ENCODE measurements at regions not wholly inside any gene's neighbourhood (a gene's known extent, or its start where the extent isn't known, plus 50 kb on each side); places are given as distances from the start of the nearest gene placed in this dataset.
A peak's percentile ranks its signal among the peaks of the same experiment; 100 is the strongest.

GRCh38 chr1:198436276-198436675 lies 104.2 kb downstream of the ATP6V1G3 start:
- intact Hi-C loops (cut with micrococcal nuclease) = no loop called here
- TF ChIP-seq YY1 (IDR thresholded peaks at IDR 0.05; ENCODE audit: extremely low read depth, insufficient replicate concordance, low read depth, low read length) (no peak), ELF1 (IDR thresholded peaks at IDR 0.05; ENCODE audit: borderline replicate concordance, low read depth) (no peak), POLR2AphosphoS5 (IDR thresholded peaks at IDR 0.05; ENCODE audit: low read depth, low read length) (no peak), SRF (IDR thresholded peaks at IDR 0.05; ENCODE audit: low read depth) (no peak), SIN3A (IDR thresholded peaks at IDR 0.05; ENCODE audit: low read depth) (no peak), POLR2A (IDR thresholded peaks at IDR 0.05; ENCODE audit: borderline replicate concordance, extremely low read depth, insufficient read depth, insufficient read length) (no peak), RAD21 (IDR thresholded peaks at IDR 0.05; ENCODE audit: low read depth) (no peak), TCF7L2 (IDR thresholded peaks at IDR 0.05; ENCODE audit: borderline replicate concordance, extremely low read depth, insufficient read depth, insufficient read length) (no peak), ZNF274 (IDR thresholded peaks at IDR 0.05; ENCODE audit: low read depth, low read length) (no peak), EZH2phosphoT487 (IDR thresholded peaks at IDR 0.05; ENCODE audit: borderline replicate concordance) (no peak), SP1 (IDR thresholded peaks at IDR 0.05; ENCODE audit: low read depth) (no peak), JUND (IDR thresholded peaks at IDR 0.05) (no peak), EZH2 (IDR thresholded peaks at IDR 0.05) (no peak)
- Histone ChIP-seq H4K20me1 (ENCODE audit: insufficient read depth) (no peaks in the 10 kb centered on the region), H3K79me2 (ENCODE audit: insufficient read depth, low read length) (no peaks in the 10 kb centered on the region), H2AFZ (ENCODE audit: low read depth, low read length, poor library complexity, severe bottlenecking) (peak overlapping the region; percentile 66), H3K4me1 (ENCODE audit: control insufficient read depth in 1 of 2, insufficient read depth in 2 of 2, low read length in 2 of 2) (no peaks in the 10 kb centered on the region), H3K36me3 (ENCODE audit: control insufficient read depth in 1 of 2, insufficient read depth in 2 of 2, low read length in 2 of 2) (no peaks in the 10 kb centered on the region), H3K9me2 (ENCODE audit: insufficient read depth) (peaks cover 2% of the 10 kb centered on the region; the same call in 1 of the 2 replicates), H3K4me2 (ENCODE audit: low read length) (no peak overlapping the region), H3K27me3 (ENCODE audit: insufficient read depth, low read length) (no peaks in the 10 kb centered on the region), H3K9ac (ENCODE audit: low read length) (no peak overlapping the region), H3K4me3 (replicated peaks in 1 of 2; ENCODE audit: low read depth in 1 of 2, low read length in 2 of 2) (no peak overlapping the region), H3K9me3 (ENCODE audit: control insufficient read depth in 1 of 2, insufficient read depth in 1 of 2, low read depth in 1 of 2, low read length in 2 of 2) (peaks cover 0 to 4% of the 10 kb centered on the region in 2 experiments; a peak in 2 of 4 replicates), H3K27ac (ENCODE audit: low read depth, low read length) (no peak overlapping the region)
- ChIA-PET RAD21 (ENCODE audit: low non-redundant PET in 1 of 2, low total read pairs in 2 of 2, uncharacterized antibody in 2 of 2, unreplicated experiment in 2 of 2) (no interaction called here), CTCF (no interaction called here), POLR2A (no interaction called here)
- DNase-seq (ENCODE audit: low read depth, low spot score) (no peak), ATAC-seq (no peak)
- BruUV-seq (replicated peaks) = no TSS peak

- DNase-seq (ENCODE audit: low read depth, low spot score) (no peak), ATAC-seq (no peak)
- ChIA-PET POLR2A (no interaction called here), CTCF (no interaction called here), RAD21 (ENCODE audit: low non-redundant PET in 1 of 2, low total read pairs in 2 of 2, uncharacterized antibody in 2 of 2, unreplicated experiment in 2 of 2) (no interaction called here)
- no peaks in the 10 kb centered on the region for H3K36me3 ChIP-seq (ENCODE audit: control insufficient read depth in 1 of 2, insufficient read depth in 2 of 2, low read length in 2 of 2)
- no peak overlapping the region for H3K9ac ChIP-seq (ENCODE audit: low read length)
- BruUV-seq (replicated peaks) = no TSS peak
- no peak overlapping the region for H3K4me2 ChIP-seq (ENCODE audit: low read length)
- H3K4me3 ChIP-seq (replicated peaks in 1 of 2; ENCODE audit: low read depth in 1 of 2, low read length in 2 of 2) = no peak overlapping the region
- intact Hi-C loops (cut with micrococcal nuclease) = no loop called here
- H3K4me1 ChIP-seq (ENCODE audit: control insufficient read depth in 1 of 2, insufficient read depth in 2 of 2, low read length in 2 of 2) = no peaks in the 10 kb centered on the region
- no peak overlapping the region for H2AFZ ChIP-seq (ENCODE audit: low read depth, low read length, poor library complexity, severe bottlenecking)
- H3K9me2 ChIP-seq (ENCODE audit: insufficient read depth) = peaks cover 2% of the 10 kb centered on the region; the same call in 1 of the 2 replicates
- no peaks in the 10 kb centered on the region for H4K20me1 ChIP-seq (ENCODE audit: insufficient read depth)
- H3K79me2 ChIP-seq (ENCODE audit: insufficient read depth, low read length) = no peaks in the 10 kb centered on the region
- H3K27ac ChIP-seq (ENCODE audit: low read depth, low read length) = no peak overlapping the region
- peaks cover 0 to 4% of the 10 kb centered on the region in 2 experiments; a peak in 2 of 4 replicates for H3K9me3 ChIP-seq (ENCODE audit: control insufficient read depth in 1 of 2, insufficient read depth in 1 of 2, low read depth in 1 of 2, low read length in 2 of 2)
- no peak for TF ChIP-seq ELF1 (IDR thresholded peaks at IDR 0.05; ENCODE audit: borderline replicate concordance, low read depth)
- TF ChIP-seq REST (IDR thresholded peaks at IDR 0.05; ENCODE audit: low read depth) = no peak
- TF ChIP-seq RAD21 (IDR thresholded peaks at IDR 0.05; ENCODE audit: low read depth) = no peak
- no peak for TF ChIP-seq EGR1 (IDR thresholded peaks at IDR 0.05; ENCODE audit: low read depth)
- no peak for TF ChIP-seq EZH2phosphoT487 (IDR thresholded peaks at IDR 0.05; ENCODE audit: borderline replicate concordance)
- TF ChIP-seq POLR2A (IDR thresholded peaks at IDR 0.05; ENCODE audit: borderline replicate concordance, extremely low read depth, insufficient read depth, insufficient read length) = no peak
- TF ChIP-seq FOSL1 (IDR thresholded peaks at IDR 0.05; ENCODE audit: low read depth) = no peak
- no peak for TF ChIP-seq ZNF274 (IDR thresholded peaks at IDR 0.05; ENCODE audit: low read depth, low read length)
- no peak for TF ChIP-seq ZFX (IDR thresholded peaks at IDR 0.05)
- no peak for TF ChIP-seq EZH2 (IDR thresholded peaks at IDR 0.05)
- TF ChIP-seq SP1 (IDR thresholded peaks at IDR 0.05; ENCODE audit: low read depth) = no peak
- no peak for TF ChIP-seq YY1 (IDR thresholded peaks at IDR 0.05; ENCODE audit: extremely low read depth, insufficient replicate concordance, low read depth, low read length)
- no peak for TF ChIP-seq SRF (IDR thresholded peaks at IDR 0.05; ENCODE audit: low read depth)
- no peak for TF ChIP-seq SIN3A (IDR thresholded peaks at IDR 0.05; ENCODE audit: low read depth)
- no peaks in the 10 kb centered on the region for H3K27me3 ChIP-seq (ENCODE audit: insufficient read depth, low read length)
Measured at GRCh38 chr1:198435056-198435455, 105.4 kb downstream of the ATP6V1G3 start.
